ENCODE measurements at regions not wholly inside any gene's neighbourhood (a gene's known extent, or its start where the extent isn't known, plus 50 kb on each side); places are given as distances from the start of the nearest gene placed in this dataset.

- no peak for DNase-seq
- Histone ChIP-seq H3K4me1 (ENCODE audit: control insufficient read depth, insufficient read depth, low read length) (no peaks in the 10 kb centered on the region), H3K4me3 (ENCODE audit: low read length) (no peak overlapping the region), H3K27ac (ENCODE audit: low read length) (no peak overlapping the region), H3K27me3 (ENCODE audit: control insufficient read depth, insufficient read depth, low read length) (no peaks in the 10 kb centered on the region), H3K36me3 (ENCODE audit: control insufficient read depth, insufficient read depth, low read length) (no peaks in the 10 kb centered on the region), H3K9me3 (ENCODE audit: control insufficient read depth, low read depth, low read length) (peaks cover 2% of the 10 kb centered on the region)
- WGBS (ENCODE audit: insufficient coverage, low lambda C conversion rate): 92% methylated on average over 2 of the region's 3 CpGs
Measured at GRCh38 chr14:61847861-61848260, 85.6 kb downstream of the SNAPC1 start.

GRCh38 chr14:61854898-61855297 lies 92.7 kb downstream of the SNAPC1 start:
- no peak for DNase-seq
- Histone ChIP-seq H3K36me3 (ENCODE audit: control insufficient read depth, insufficient read depth, low read length) (no peaks in the 10 kb centered on the region), H3K27me3 (ENCODE audit: control insufficient read depth, insufficient read depth, low read length) (no peaks in the 10 kb centered on the region), H3K4me1 (ENCODE audit: control insufficient read depth, insufficient read depth, low read length) (peaks cover 6% of the 10 kb centered on the region), H3K4me3 (ENCODE audit: low read length) (no peak overlapping the region), H3K9me3 (ENCODE audit: control insufficient read depth, low read depth, low read length) (no peaks in the 10 kb centered on the region), H3K27ac (ENCODE audit: low read length) (no peak overlapping the region)

- H3K4me1 ChIP-seq (ENCODE audit: control insufficient read depth, insufficient read depth, low read length): no peaks in the 10 kb centered on the region
- DNase-seq: no peak
- H3K36me3 ChIP-seq (ENCODE audit: control insufficient read depth, insufficient read depth, low read length): no peaks in the 10 kb centered on the region
- H3K27me3 ChIP-seq (ENCODE audit: control insufficient read depth, insufficient read depth, low read length): no peaks in the 10 kb centered on the region
- no CpG with 5 or more reads among the region's 1 CpG for WGBS (ENCODE audit: insufficient coverage, low lambda C conversion rate)
- H3K4me3 ChIP-seq (ENCODE audit: low read length): no peak overlapping the region
- no peak overlapping the region for H3K27ac ChIP-seq (ENCODE audit: low read length)
- peaks cover 5% of the 10 kb centered on the region for H3K9me3 ChIP-seq (ENCODE audit: control insufficient read depth, low read depth, low read length)
Measured at GRCh38 chr14:61860294-61860918, 98.2 kb downstream of the SNAPC1 start.

- no peak overlapping the region for H3K4me3 ChIP-seq (ENCODE audit: low read length)
- H3K27ac ChIP-seq (ENCODE audit: low read length): no peak overlapping the region
- H3K4me1 ChIP-seq (ENCODE audit: control insufficient read depth, insufficient read depth, low read length): no peaks in the 10 kb centered on the region
- H3K27me3 ChIP-seq (ENCODE audit: control insufficient read depth, insufficient read depth, low read length): no peaks in the 10 kb centered on the region
- no peaks in the 10 kb centered on the region for H3K36me3 ChIP-seq (ENCODE audit: control insufficient read depth, insufficient read depth, low read length)
- H3K9me3 ChIP-seq (ENCODE audit: control insufficient read depth, low read depth, low read length): peaks cover 5% of the 10 kb centered on the region
- WGBS (ENCODE audit: insufficient coverage, low lambda C conversion rate): 100% methylated on average over 1 of the region's 7 CpGs
- DNase-seq: no peak
Measured at GRCh38 chr14:61861320-61861865, 99.2 kb downstream of the SNAPC1 start.

GRCh38 chr14:61864329-61864898 lies 102.2 kb downstream of the SNAPC1 start:
- H3K4me3 ChIP-seq (ENCODE audit: low read length): no peak overlapping the region
- DNase-seq: no peak
- H3K9me3 ChIP-seq (ENCODE audit: control insufficient read depth, low read depth, low read length): peaks cover 5% of the 10 kb centered on the region
- no CpG with 5 or more reads among the region's 43 CpGs for WGBS (ENCODE audit: insufficient coverage, low lambda C conversion rate)
- H3K27ac ChIP-seq (ENCODE audit: low read length): no peak overlapping the region
- no peaks in the 10 kb centered on the region for H3K27me3 ChIP-seq (ENCODE audit: control insufficient read depth, insufficient read depth, low read length)
- no peaks in the 10 kb centered on the region for H3K36me3 ChIP-seq (ENCODE audit: control insufficient read depth, insufficient read depth, low read length)
- no peaks in the 10 kb centered on the region for H3K4me1 ChIP-seq (ENCODE audit: control insufficient read depth, insufficient read depth, low read length)

GRCh38 chr14:61866932-61867920 lies 105.0 kb downstream of the SNAPC1 start:
- Histone ChIP-seq H3K36me3 (ENCODE audit: control insufficient read depth, insufficient read depth, low read length) (no peaks in the 10 kb centered on the region), H3K9me3 (ENCODE audit: control insufficient read depth, low read depth, low read length) (peaks cover 8% of the 10 kb centered on the region), H3K4me3 (ENCODE audit: low read length) (no peak overlapping the region), H3K27ac (ENCODE audit: low read length) (no peak overlapping the region), H3K4me1 (ENCODE audit: control insufficient read depth, insufficient read depth, low read length) (no peaks in the 10 kb centered on the region), H3K27me3 (ENCODE audit: control insufficient read depth, insufficient read depth, low read length) (no peaks in the 10 kb centered on the region)
- no peak for DNase-seq
- WGBS (ENCODE audit: insufficient coverage, low lambda C conversion rate): 85% methylated on average over 5 of the region's 6 CpGs

- DNase-seq: no peak
- no peaks in the 10 kb centered on the region for H3K27me3 ChIP-seq (ENCODE audit: control insufficient read depth, insufficient read depth, low read length)
- 91% methylated on average over 1 of the region's 1 CpG for WGBS (ENCODE audit: insufficient coverage, low lambda C conversion rate)
- no peaks in the 10 kb centered on the region for H3K4me1 ChIP-seq (ENCODE audit: control insufficient read depth, insufficient read depth, low read length)
- H3K36me3 ChIP-seq (ENCODE audit: control insufficient read depth, insufficient read depth, low read length): no peaks in the 10 kb centered on the region
- H3K27ac ChIP-seq (ENCODE audit: low read length): no peak overlapping the region
- peaks cover 8% of the 10 kb centered on the region for H3K9me3 ChIP-seq (ENCODE audit: control insufficient read depth, low read depth, low read length)
- H3K4me3 ChIP-seq (ENCODE audit: low read length): no peak overlapping the region
Measured at GRCh38 chr14:61868846-61869245, 106.6 kb downstream of the SNAPC1 start.

- Histone ChIP-seq H3K27ac (ENCODE audit: low read length) (no peak overlapping the region), H3K27me3 (ENCODE audit: control insufficient read depth, insufficient read depth, low read length) (no peaks in the 10 kb centered on the region), H3K9me3 (ENCODE audit: control insufficient read depth, low read depth, low read length) (peaks cover 3% of the 10 kb centered on the region), H3K4me3 (ENCODE audit: low read length) (no peak overlapping the region), H3K4me1 (ENCODE audit: control insufficient read depth, insufficient read depth, low read length) (no peaks in the 10 kb centered on the region), H3K36me3 (ENCODE audit: control insufficient read depth, insufficient read depth, low read length) (no peaks in the 10 kb centered on the region)
- no peak for DNase-seq
- no CpG with 5 or more reads among the region's 1 CpG for WGBS (ENCODE audit: insufficient coverage, low lambda C conversion rate)
Measured at GRCh38 chr14:61870163-61870562, 107.9 kb downstream of the SNAPC1 start.

- Histone ChIP-seq H3K27ac (ENCODE audit: low read length) (no peak overlapping the region), H3K4me3 (ENCODE audit: low read length) (no peak overlapping the region), H3K4me1 (ENCODE audit: control insufficient read depth, insufficient read depth, low read length) (no peaks in the 10 kb centered on the region), H3K36me3 (ENCODE audit: control insufficient read depth, insufficient read depth, low read length) (no peaks in the 10 kb centered on the region), H3K9me3 (ENCODE audit: control insufficient read depth, low read depth, low read length) (peaks cover 3% of the 10 kb centered on the region), H3K27me3 (ENCODE audit: control insufficient read depth, insufficient read depth, low read length) (peaks cover 5% of the 10 kb centered on the region)
- no peak for DNase-seq
- no CpG with 5 or more reads among the region's 1 CpG for WGBS (ENCODE audit: insufficient coverage, low lambda C conversion rate)
Measured at GRCh38 chr14:61872452-61872851, 110.2 kb downstream of the SNAPC1 start.

GRCh38 chr14:61875483-61875882 lies 113.3 kb downstream of the SNAPC1 start:
- Histone ChIP-seq H3K27ac (ENCODE audit: low read length) (no peak overlapping the region), H3K27me3 (ENCODE audit: control insufficient read depth, insufficient read depth, low read length) (peaks cover 5% of the 10 kb centered on the region), H3K9me3 (ENCODE audit: control insufficient read depth, low read depth, low read length) (peaks cover 3% of the 10 kb centered on the region), H3K4me1 (ENCODE audit: control insufficient read depth, insufficient read depth, low read length) (no peaks in the 10 kb centered on the region), H3K36me3 (ENCODE audit: control insufficient read depth, insufficient read depth, low read length) (no peaks in the 10 kb centered on the region), H3K4me3 (ENCODE audit: low read length) (no peak overlapping the region)
- no CpG with 5 or more reads among the region's 1 CpG for WGBS (ENCODE audit: insufficient coverage, low lambda C conversion rate)
- DNase-seq: no peak

Measured in large intestine (tissue), 3 donors.